ENCODE measurements at regions not wholly inside any gene's neighbourhood (a gene's known extent, or its start where the extent isn't known, plus 50 kb on each side); places are given as distances from the start of the nearest gene placed in this dataset.

DNA sequence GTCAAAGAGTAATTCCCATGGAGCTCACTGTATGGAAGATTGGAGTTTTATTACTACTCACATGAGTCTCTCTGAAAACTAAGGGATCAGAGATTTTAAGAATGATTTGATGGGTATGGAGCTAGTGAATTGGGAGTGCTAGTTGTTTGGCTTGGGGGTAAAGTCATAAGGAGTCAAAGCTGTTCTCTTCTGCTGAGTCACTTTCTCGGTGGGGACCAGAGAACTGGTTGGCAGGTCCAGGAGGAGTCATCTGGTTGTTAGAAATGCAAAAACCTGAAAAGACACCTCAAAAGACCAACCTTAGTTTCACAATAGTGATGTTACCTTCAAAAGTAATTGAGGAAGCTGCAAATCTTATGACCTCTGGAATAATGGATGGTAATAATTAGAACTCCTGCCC lies 355.4 kb downstream of the RPS4Y2 start:
- TF ChIP-seq POLR2A (IDR thresholded peaks at IDR 0.05) (no peak), CTCF (IDR thresholded peaks at IDR 0.05) (no peak)
